ENCODE measurements at regions not wholly inside any gene's neighbourhood (a gene's known extent, or its start where the extent isn't known, plus 50 kb on each side); places are given as distances from the start of the nearest gene placed in this dataset.

DNA sequence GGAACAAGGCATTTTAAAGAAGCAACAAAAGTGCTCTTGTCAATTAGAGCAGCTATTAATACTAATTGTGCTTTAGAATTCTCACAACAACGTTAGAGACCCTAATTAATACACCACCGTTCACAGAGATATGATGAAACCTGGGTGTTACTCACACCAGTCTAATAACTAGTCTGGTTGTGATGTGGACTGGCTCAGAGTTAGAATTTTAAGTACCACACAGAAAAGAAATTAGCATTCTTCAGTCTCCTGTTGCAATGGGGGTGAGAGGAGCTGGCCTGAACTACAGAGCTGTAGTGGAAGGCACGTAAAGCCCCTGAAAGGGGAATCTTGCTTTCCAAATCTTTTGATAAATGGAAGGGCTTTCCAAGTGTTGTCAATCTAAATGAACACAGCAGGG, 240.8 kb upstream of the TOX3 start:
- TF ChIP-seq ZBTB1 (CRISPR knock-in tag; IDR thresholded peaks at IDR 0.05; ENCODE audit: borderline replicate concordance, low read depth) (no peak), RAD21 (CRISPR knock-in tag; conservative IDR thresholded peaks at IDR 0.05 in 1 of 2, IDR thresholded peaks at IDR 0.05 in 1 of 2) (no peak), POLR2A (conservative IDR thresholded peaks at IDR 0.05) (no peak), HCFC1 (IDR thresholded peaks at IDR 0.05; ENCODE audit: low read depth, low read length) (no peak), TCF7L2 (IDR thresholded peaks at IDR 0.05; ENCODE audit: low read depth, low read length) (no peak), FOXM1 (IDR thresholded peaks at IDR 0.05; ENCODE audit: low read depth) (no peak), FOXM1 (CRISPR knock-in tag; IDR thresholded peaks at IDR 0.05; ENCODE audit: low read depth) (no peak), EP300 (IDR thresholded peaks at IDR 0.05; ENCODE audit: low read length) (no peak)
- TF ChIP-seq, protein P1, sequence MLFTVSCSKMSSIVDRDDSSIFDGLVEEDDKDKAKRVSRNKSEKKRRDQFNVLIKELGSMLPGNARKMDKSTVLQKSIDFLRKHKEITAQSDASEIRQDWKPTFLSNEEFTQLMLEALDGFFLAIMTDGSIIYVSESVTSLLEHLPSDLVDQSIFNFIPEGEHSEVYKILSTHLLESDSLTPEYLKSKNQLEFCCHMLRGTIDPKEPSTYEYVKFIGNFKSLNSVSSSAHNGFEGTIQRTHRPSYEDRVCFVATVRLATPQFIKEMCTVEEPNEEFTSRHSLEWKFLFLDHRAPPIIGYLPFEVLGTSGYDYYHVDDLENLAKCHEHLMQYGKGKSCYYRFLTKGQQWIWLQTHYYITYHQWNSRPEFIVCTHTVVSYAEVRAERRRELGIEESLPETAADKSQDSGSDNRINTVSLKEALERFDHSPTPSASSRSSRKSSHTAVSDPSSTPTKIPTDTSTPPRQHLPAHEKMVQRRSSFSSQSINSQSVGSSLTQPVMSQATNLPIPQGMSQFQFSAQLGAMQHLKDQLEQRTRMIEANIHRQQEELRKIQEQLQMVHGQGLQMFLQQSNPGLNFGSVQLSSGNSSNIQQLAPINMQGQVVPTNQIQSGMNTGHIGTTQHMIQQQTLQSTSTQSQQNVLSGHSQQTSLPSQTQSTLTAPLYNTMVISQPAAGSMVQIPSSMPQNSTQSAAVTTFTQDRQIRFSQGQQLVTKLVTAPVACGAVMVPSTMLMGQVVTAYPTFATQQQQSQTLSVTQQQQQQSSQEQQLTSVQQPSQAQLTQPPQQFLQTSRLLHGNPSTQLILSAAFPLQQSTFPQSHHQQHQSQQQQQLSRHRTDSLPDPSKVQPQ (CRISPR knock-in tag; IDR thresholded peaks at IDR 0.05; ENCODE audit: borderline replicate concordance), result no peak
- TF ChIP-seq, protein P2, sequence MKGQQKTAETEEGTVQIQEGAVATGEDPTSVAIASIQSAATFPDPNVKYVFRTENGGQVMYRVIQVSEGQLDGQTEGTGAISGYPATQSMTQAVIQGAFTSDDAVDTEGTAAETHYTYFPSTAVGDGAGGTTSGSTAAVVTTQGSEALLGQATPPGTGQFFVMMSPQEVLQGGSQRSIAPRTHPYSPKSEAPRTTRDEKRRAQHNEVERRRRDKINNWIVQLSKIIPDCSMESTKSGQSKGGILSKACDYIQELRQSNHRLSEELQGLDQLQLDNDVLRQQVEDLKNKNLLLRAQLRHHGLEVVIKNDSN (CRISPR knock-in tag; IDR thresholded peaks at IDR 0.05), result no peak
